Activated CD8-positive, alpha-beta memory T cell treated with anti-CD3 and anti-CD28 coated beads, Interleukin-2, amount 50 U/mL, for 4 hours (primary cell): ENCODE measurements at regions not wholly inside any gene's neighbourhood (a gene's known extent, or its start where the extent isn't known, plus 50 kb on each side); places are given as distances from the start of the nearest gene placed in this dataset.
"Not testable (repeated sequence)": the region's sequence is repeated elsewhere in the genome, so short reads cannot be mapped to it uniquely, and the experiment has no call there.

Experiments used
- DNase-seq: peaks from one replicate; pipeline ENCODE4 v3.0.0-alpha.2; 2020

- no peak for DNase-seq
Observed at GRCh38 chr7:121744319-121744718, 128.6 kb upstream of the PTPRZ1 start.

GRCh38 chr7:121741896-121742295 is 131.1 kb upstream of the PTPRZ1 start:
- DNase-seq = no peak

- no peak for DNase-seq
Observed at GRCh38 chr7:121739465-121739864, 133.5 kb upstream of the PTPRZ1 start.

- DNase-seq = no peak
Observed at GRCh38 chr7:121730869-121731268, 142.1 kb upstream of the PTPRZ1 start.

DNA sequence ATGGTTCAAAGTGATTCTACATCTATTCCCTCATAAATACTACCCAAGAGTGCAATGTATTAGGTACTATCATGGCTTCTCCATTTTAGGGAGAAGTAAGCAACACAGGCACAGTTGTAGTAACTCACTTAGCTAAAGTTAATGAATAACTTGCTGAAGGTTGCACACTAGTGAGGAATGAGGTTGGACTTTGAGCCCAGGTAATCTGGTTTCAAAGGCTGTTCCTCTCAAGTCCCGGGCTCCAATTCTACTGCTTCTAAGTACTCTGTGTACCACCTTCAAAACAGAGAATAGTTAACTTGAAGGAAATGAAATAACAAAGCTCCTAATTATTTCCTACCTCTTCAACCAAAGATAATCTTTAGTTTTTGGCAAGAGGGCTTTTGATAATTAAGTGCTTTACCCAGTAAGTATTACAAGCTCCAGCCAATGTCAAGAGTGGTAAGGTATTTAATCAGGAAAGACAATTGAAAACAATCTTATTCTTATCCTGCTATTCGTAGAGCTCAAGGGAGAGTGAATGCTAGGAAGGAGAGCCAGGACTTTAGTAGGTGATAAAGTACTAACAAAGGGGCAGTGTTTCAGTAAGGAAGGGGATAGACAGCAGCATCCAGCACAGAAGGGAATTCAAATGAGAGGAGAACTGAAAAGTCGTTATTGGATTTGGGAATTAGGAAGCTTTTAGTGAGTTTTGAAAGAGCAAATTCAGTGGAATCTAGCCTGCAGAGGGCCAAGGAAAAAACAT is 158.2 kb upstream of the PTPRZ1 start:
- no peak for DNase-seq

DNA sequence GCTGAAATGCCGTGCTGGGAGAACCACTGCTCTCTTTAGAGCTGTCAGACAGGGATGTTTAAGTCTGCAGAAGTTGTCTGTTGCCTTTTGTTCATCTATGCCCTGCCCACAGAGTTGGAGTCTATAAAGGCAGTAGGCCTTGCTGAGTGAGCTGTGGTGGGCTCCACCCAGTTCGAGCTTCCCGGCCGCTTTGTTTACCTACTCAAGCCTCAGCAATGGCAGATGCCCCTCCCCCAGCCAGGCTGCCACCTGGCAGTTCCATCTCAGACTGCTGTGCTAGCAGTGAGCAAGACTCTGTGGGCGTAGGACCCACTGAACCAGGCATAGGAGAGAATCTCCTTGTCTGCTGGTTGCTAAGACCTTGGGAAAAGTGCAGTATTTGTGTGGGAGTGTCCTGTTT is 160.0 kb upstream of the PTPRZ1 start:
- not testable (repeated sequence) for DNase-seq

GRCh38 chr7:121697731-121698316 is 175.1 kb upstream of the PTPRZ1 start:
- DNase-seq = no peak

- DNase-seq = no peak
Observed at GRCh38 chr7:121696954-121697353, 176.0 kb upstream of the PTPRZ1 start.

DNA sequence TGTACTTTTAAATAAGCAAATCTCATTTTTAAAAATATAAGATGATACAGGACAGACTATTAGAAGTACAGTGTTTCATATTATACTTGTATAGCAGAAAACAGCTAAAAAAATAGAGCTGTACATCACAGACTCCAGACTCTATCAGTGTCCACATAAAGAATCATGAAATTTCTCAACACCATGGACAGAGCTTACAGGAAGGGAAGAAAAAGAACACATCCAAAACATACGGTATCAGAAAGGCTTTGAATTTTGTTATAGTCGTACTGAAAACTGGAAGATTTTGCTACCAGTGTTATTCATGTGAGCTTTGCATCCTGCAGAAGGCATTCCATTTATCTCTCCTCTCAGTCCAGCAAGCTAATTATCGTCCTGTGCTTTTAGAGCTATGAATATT is 183.2 kb upstream of the PTPRZ1 start:
- no peak for DNase-seq

DNA sequence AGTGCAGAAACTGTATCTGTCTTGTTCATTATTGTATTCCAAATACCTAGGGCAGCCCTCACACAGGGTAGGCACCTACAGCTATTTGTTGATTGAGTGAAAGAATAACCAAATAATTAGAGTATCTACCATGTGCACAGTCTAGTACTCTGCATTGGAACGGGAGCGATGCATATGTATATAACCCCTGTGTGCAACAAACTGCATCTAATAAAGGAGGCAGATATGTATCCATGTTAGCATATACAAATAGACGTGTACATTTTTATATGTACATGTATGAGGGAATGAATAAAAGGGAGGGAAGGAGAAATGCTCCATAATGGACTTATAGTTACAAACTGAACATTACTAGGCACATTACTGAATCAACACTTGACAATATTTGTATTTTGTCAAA is 191.3 kb upstream of the PTPRZ1 start:
- DNase-seq = no peak

DNA sequence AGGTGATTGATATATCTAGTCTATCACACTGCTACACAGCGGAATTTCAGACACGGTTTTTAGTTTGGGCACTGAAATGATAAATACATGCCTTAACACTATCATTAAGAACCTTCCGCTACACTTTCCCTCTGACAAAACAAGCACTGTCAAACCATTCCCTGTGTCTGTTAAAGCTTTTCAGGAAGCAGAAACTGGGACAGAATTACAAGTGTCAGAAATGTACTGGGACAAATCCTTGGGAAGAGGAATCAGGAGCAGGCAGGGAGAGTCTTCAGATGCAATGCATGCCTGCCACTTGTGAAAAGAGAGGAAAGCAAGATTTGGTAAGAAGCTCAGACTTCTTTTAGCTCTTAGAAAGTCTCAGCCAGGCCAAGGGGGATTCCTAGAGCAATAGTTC is 196.8 kb upstream of the PTPRZ1 start:
- DNase-seq = no peak

- not testable (repeated sequence) for DNase-seq
Observed at GRCh38 chr7:121674455-121674854, 198.5 kb upstream of the PTPRZ1 start.

DNA sequence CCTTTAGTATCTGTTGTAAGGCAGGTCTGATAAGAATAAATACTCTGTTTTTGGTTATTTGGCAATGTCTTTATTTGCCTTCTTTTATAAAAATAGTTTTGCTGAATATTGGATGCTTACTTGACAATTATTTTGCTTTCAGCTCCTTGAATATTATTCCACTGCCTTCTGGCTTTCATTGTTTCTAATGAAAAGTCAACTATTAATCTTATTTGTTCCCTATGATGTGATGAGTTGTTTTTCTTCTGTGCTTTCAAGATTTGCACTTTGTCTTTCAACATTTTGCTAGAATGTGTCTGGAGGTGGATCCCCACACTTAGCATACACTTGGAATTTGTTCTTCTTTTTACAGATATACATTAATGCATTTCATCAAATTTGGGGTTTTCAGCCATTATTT is 203.8 kb upstream of the PTPRZ1 start:
- DNase-seq = no peak

DNA sequence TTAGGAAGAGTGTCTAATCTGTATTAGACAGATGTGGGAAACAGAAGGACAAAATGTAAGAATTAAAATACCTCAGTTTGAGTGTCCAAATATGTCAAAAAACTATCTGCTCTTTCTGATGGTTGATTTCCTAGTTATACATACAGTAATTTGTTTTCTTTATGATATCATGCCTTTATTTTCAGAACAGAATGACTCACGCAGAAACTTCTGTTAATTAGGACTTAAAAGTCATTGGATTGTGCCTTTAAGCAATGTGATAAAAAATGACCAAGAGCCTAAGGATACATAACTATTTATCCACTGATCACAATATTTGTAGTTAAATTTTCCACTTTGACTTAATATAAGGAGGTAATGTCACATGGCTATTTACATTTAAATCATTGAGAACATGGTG is 206.7 kb upstream of the PTPRZ1 start:
- DNase-seq = no peak

DNA sequence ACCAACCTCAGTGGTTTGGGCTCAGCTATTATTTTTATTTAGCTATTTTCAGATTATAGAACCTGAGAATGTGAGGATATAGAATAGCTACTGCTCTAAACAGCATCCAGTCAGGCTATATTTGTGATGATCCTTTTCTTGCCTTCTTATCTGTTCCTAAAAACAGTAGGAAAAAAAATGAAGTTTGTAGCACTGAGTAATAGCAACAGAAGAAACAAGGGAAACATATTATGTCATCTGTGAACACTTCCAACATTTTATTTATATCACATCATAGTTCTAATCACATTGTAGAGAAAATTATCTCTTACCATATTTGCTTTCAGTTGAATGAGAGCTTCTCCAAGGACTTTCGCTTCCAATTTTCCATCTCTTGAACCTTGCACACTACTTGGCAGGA is 229.6 kb upstream of the PTPRZ1 start:
- DNase-seq = no peak

GRCh38 chr7:121639705-121640104 is 233.3 kb upstream of the PTPRZ1 start:
- DNase-seq = no peak

GRCh38 chr7:121638286-121638685 is 234.7 kb upstream of the PTPRZ1 start:
- DNase-seq = no peak

GRCh38 chr7:121634356-121634755 is 238.2 kb upstream of the FAM3C start:
- no peak for DNase-seq

- no peak for DNase-seq
Observed at GRCh38 chr7:121633186-121633585, 237.1 kb upstream of the FAM3C start.

- no peak for DNase-seq
Observed at GRCh38 chr7:121624958-121625357, 228.8 kb upstream of the FAM3C start.

GRCh38 chr7:121623130-121623872 is 227.2 kb upstream of the FAM3C start:
- no peak for DNase-seq

- no peak for DNase-seq
Observed at GRCh38 chr7:121621937-121622336, 225.8 kb upstream of the FAM3C start.

- no peak for DNase-seq
Observed at GRCh38 chr7:121620953-121621606, 225.0 kb upstream of the FAM3C start.

DNA sequence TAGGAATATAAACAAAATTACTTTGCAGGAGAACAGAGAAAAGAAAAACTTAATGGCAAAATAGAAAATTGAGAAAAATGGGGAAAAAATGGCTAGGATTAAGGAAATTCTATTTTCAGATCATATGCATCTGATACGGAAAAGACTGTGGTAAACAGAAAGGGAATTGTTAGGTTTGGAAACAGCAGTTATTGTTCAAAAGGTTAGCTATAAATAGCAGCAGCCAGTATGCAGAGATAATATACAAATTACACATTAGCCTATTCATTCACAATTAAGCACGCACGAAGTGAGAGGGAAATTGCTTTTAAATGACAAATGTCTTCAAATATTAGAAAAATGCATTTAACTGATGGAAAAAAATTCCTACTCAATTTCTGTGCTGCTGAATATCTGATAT is 224.1 kb upstream of the FAM3C start:
- DNase-seq = no peak
